GM12872 (cell line): ENCODE measurements at regions not wholly inside any gene's neighbourhood (a gene's known extent, or its start where the extent isn't known, plus 50 kb on each side); places are given as distances from the start of the nearest gene placed in this dataset.

Experiments used
- TF ChIP-seq, protein P1 (sequence below): IDR thresholded peaks from 3 replicates; pipeline ENCODE4 v1.5.1; 2011; ENCODE audit warnings: low read depth, mild to moderate bottlenecking, low read length, moderate library complexity; ENCODE audit not compliant: insufficient read depth

DNA sequence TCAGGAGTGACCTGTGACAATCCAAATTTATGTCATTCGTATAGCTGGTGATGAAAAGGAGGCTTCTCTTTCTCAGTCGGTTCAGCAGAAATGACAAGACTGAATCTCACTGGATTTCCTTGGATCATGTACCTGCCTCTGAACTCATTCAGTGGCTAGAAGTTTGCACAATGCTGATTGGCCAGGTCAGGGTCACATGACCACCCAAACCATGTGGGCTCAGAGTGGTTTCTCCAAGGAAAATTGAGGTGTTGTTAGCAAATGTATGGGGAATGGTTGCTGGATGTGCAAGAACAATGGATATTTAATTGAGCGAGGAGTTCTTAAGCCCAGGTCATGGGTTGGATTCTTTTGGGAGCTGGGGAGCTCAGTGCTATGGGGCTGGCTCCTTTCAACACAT, 227.5 kb downstream of the AACS start:
- TF ChIP-seq, protein P1, sequence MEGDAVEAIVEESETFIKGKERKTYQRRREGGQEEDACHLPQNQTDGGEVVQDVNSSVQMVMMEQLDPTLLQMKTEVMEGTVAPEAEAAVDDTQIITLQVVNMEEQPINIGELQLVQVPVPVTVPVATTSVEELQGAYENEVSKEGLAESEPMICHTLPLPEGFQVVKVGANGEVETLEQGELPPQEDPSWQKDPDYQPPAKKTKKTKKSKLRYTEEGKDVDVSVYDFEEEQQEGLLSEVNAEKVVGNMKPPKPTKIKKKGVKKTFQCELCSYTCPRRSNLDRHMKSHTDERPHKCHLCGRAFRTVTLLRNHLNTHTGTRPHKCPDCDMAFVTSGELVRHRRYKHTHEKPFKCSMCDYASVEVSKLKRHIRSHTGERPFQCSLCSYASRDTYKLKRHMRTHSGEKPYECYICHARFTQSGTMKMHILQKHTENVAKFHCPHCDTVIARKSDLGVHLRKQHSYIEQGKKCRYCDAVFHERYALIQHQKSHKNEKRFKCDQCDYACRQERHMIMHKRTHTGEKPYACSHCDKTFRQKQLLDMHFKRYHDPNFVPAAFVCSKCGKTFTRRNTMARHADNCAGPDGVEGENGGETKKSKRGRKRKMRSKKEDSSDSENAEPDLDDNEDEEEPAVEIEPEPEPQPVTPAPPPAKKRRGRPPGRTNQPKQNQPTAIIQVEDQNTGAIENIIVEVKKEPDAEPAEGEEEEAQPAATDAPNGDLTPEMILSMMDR = no peak

DNA sequence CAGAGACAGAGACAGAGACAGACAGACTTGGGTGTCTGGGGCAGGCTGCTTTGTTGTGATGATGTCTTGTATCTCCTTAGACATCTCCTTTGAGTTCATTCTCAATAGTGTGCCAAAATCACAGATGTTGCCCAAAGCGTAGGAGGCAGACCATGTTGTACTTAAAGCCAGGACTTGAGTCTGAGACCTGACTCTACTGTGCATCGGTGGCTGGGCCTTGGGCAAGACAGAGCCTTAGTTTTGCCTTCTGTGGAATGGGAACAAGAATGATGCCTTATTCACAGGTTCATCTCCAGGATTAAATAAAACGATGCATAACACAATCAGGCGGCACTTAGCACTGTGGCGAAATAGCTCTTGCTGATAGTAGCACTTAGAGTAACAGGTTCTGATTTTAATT, 230.3 kb downstream of the AACS start:
- TF ChIP-seq, protein P1 = no peak

DNA sequence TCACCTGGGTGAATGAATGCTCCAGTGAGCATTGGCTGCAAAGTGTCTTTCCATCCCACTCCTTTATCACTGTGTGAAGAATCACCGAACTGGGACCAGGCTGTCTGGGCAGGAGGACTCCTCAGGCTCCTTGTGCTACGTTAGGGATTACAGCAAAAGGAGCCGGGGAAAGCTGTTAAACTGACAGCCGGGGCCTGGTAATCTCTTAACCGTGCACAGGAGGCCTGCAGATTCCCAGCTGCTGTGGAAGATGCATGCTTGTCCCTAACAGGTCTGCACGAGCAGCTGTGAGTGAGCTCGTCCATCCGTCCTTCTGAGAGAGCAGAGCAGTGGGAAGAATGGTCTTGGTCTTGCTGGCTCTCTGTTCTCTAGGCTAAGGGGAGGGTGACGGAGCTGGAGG, 231.5 kb downstream of the AACS start:
- TF ChIP-seq, protein P1 = no peak

DNA sequence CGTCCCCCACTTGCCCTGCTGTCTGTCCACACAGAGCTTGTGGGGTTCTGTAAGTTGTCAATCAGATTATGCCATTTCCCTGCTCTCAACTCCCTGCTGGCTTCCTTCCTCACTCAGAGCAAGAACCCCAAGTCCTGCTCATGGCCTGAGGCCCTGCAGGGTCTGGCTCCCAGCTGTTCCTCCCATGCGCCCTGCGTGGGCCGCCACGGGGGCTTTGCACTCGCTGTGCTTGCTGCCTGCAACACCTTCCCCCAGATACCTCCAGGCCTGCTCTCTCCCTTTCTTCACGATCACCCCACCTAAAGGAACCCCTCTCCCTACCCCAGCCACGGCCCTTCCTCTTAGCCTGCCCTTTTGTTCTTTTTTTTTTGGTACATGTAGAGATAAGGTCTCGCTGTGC, 234.6 kb downstream of the AACS start:
- TF ChIP-seq, protein P1 = no peak

DNA sequence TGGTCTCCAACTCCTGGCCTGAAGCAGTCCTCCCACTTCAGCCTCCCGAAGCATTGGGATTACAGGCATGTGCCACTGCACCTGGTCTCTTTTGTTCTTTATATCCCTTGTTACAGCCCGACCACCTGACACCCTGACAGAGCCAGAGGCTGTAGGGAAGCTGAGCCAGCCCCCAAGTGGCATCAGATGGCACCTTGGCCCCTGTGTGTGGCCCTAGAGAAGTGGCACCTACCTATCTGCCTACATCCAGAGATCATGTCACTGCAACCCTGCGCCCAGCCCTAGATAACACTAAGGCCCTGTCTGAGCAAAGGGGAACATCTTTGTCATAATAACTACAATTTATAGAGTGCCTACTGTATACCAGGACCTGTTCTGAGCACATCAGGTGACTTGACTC, 235.0 kb downstream of the AACS start:
- TF ChIP-seq, protein P1 = no peak

DNA sequence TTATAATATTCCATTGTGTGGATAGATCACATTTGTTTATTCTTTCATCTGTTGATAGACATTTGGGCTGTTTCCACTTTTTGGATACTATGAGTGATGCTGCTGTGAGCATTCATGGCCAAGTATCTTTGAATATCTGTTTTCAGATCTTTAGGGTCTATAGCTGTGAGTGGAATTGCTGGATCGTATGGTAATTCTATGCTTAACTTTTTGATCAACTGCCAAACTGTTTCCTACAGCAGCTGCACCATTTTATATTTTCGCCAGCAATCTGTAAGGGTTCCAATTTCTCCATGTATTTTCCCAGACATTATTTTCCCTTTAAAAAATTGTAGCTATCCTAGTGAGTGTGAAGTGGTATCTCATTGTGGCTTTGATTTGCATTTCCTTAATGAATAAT, 238.1 kb downstream of the AACS start:
- TF ChIP-seq, protein P1 = no peak

DNA sequence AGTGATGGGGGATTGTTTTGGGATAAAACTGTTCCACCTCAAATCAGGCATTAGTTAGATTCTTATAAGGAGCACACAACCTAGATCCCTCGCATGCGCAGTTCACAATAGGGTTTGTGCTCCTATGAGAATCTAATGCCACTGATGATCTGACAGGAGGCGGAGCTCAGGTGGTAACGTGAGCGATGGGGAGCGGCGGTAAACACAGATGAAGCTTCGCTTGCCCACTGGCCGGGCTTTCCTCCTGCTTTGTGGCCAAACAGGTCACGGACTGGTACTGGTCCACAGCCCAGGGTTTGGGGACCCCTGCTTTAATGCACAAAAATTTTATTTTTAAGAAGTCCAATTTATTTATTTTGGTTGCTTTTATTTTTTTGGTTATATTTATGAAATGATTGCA, 238.8 kb downstream of the AACS start:
- TF ChIP-seq, protein P1 = no peak

DNA sequence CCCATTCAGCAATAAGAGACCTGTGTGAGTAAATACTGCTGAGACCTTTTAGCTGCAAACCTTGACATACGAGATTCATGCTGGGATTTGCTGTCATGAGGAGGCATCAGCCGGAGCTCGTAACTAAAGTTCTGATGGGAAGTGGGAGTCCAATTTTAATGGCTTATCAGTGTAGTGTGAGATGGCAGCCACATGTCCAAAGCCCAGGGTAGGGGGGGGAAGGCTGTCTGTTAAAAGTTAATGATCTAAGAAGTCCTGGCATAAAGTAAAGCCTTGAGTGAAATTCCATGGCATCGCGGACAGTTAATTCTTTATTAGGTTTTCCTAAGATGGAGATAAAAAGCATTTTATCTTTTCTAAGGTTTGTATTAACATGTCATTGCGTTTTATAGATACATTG, 240.0 kb downstream of the AACS start:
- TF ChIP-seq, protein P1 = no peak
